Natural killer cell (primary cell): ENCODE measurements at regions not wholly inside any gene's neighbourhood (a gene's known extent, or its start where the extent isn't known, plus 50 kb on each side); places are given as distances from the start of the nearest gene placed in this dataset.

ENCODE experiments used
- ATAC-seq, 3 donors: fragments of 150-1000 bp in 2 of 3; fragments of 200-7000 bp in 1 of 3; cut with Tn5 transposase; 1 replicate in 1 of 3; 2 replicates in 2 of 3; pipeline ENCODE4 v1.10.0; 2021; ENCODE audit warnings: mild to moderate bottlenecking in 2 of 3, moderate library complexity in 2 of 3
- DNase-seq, 2 donors: peaks; one replicate each; pipeline versions ENCODE4 v3.0.0 to v3.0.0-alpha.2; 2013 to 2021; ENCODE audit warnings: mixed read lengths in 1 of 2
- H3K27ac ChIP-seq: one replicate; pipeline ENCODE4 v1.5.1; 2013; ENCODE audit warnings: mild to moderate bottlenecking, low read length
- H3K27me3 ChIP-seq: one replicate; pipeline ENCODE4 v1.6.1; 2013; ENCODE audit warnings: low read length; ENCODE audit not compliant: control insufficient read depth, insufficient read depth
- H3K36me3 ChIP-seq: one replicate; pipeline ENCODE4 v1.6.1; 2013; ENCODE audit warnings: low read length; ENCODE audit not compliant: control insufficient read depth, insufficient read depth
- H3K4me1 ChIP-seq: one replicate; pipeline ENCODE4 v1.6.1; 2013; ENCODE audit warnings: low read length; ENCODE audit not compliant: control insufficient read depth, insufficient read depth
- H3K4me3 ChIP-seq: one replicate; pipeline ENCODE4 v1.5.1; 2013; ENCODE audit warnings: low read length
- H3K9me3 ChIP-seq: one replicate; pipeline ENCODE4 v1.6.1; 2013; ENCODE audit warnings: low read length; ENCODE audit not compliant: control insufficient read depth, insufficient read depth
- H3K27ac Mint-ChIP-seq, 2 donors: one replicate each; pipeline ENCODE4 v1.8.0; 2022; ENCODE audit warnings: mild to moderate bottlenecking in 2 of 2, mixed read lengths in 2 of 2, moderate library complexity in 1 of 2
- H3K27me3 Mint-ChIP-seq, 2 donors: one replicate each; pipeline ENCODE4 v1.8.0; 2022; ENCODE audit warnings: low read depth in 2 of 2, mixed read lengths in 2 of 2
- H3K36me3 Mint-ChIP-seq: one replicate; pipeline ENCODE4 v1.8.0; 2022; ENCODE audit warnings: mixed read lengths
- H3K4me1 Mint-ChIP-seq, 2 donors: one replicate each; pipeline ENCODE4 v1.8.0; 2022; ENCODE audit warnings: mixed read lengths in 2 of 2
- H3K4me3 Mint-ChIP-seq: one replicate; pipeline ENCODE4 v1.8.0; 2022; ENCODE audit warnings: mild to moderate bottlenecking, moderate library complexity, mixed read lengths
- H3K9me3 Mint-ChIP-seq, 2 donors: one replicate each; pipeline ENCODE4 v1.8.0; 2022; ENCODE audit warnings: mixed read lengths in 2 of 2
- CTCF ChIP-seq: fragments of 200-600 bp; IDR thresholded peaks from one replicate; pipeline ENCODE4 v1.8.0; 2022; ENCODE audit warnings: antibody characterized with exemption
- WGBS: methylation state at CpG from one replicate; pipeline ENCODE4 v1.1.7; 2013; ENCODE audit warnings: missing lambda C conversion rate; ENCODE audit not compliant: insufficient coverage; 5-methylcytosine and 5-hydroxymethylcytosine counted together
- intact Hi-C: fragments of 100-400 bp; cut with micrococcal nuclease; formaldehyde crosslinking; loops from one replicate; pipeline ENCODE4 v1.14.2; 2022

- Mint-ChIP-seq H3K27me3 (peaks cover 0 to 16% of the 10 kb centered on the region in 2 donors), H3K27ac (no peak overlapping the region), H3K9me3 (no peaks in the 10 kb centered on the region), H3K4me1 (peaks cover 0 to 6% of the 10 kb centered on the region in 2 donors), H3K36me3 (no peaks in the 10 kb centered on the region), H3K4me3 (no peak overlapping the region)
- no peak for ATAC-seq
- no peaks in the 10 kb centered on the region for H3K4me1 ChIP-seq
- no peak overlapping the region for H3K27ac ChIP-seq
- no peak for DNase-seq
- no peak overlapping the region for H3K4me3 ChIP-seq
- H3K36me3 ChIP-seq = no peaks in the 10 kb centered on the region
- H3K9me3 ChIP-seq = no peaks in the 10 kb centered on the region
- no peak for TF ChIP-seq CTCF
- WGBS = 58% methylated on average over 17 of the region's 20 CpGs
- H3K27me3 ChIP-seq = no peaks in the 10 kb centered on the region
- intact Hi-C loops = no loop called here
Measured at GRCh38 chr20:60485012-60485760, 527.0 kb downstream of the CDH26 start.

GRCh38 chr20:60486315-60486714, 528.1 kb downstream of the CDH26 start:
- no peak for DNase-seq
- no peak overlapping the region for H3K4me3 ChIP-seq
- no peak for ATAC-seq
- Mint-ChIP-seq H3K4me1 (peaks cover 0 to 6% of the 10 kb centered on the region in 2 donors), H3K27ac (no peak overlapping the region), H3K9me3 (no peaks in the 10 kb centered on the region), H3K4me3 (no peak overlapping the region), H3K36me3 (no peaks in the 10 kb centered on the region), H3K27me3 (peaks cover 0 to 16% of the 10 kb centered on the region in 2 donors)
- H3K9me3 ChIP-seq = no peaks in the 10 kb centered on the region
- 90% methylated on average over 10 of the region's 10 CpGs for whole genome bisulfite sequencing
- H3K4me1 ChIP-seq = no peaks in the 10 kb centered on the region
- no peak overlapping the region for H3K27ac ChIP-seq
- no peaks in the 10 kb centered on the region for H3K27me3 ChIP-seq
- H3K36me3 ChIP-seq = no peaks in the 10 kb centered on the region
- TF ChIP-seq CTCF = no peak
- intact Hi-C loops = no loop called here

- ATAC-seq = no peak
- H3K27ac Mint-ChIP-seq = no peak overlapping the region
- no peak overlapping the region for H3K4me3 ChIP-seq
- no peaks in the 10 kb centered on the region for H3K27me3 ChIP-seq
- H3K36me3 Mint-ChIP-seq = no peaks in the 10 kb centered on the region
- DNase-seq = no peak
- intact Hi-C loops = no loop called here
- WGBS = 90% methylated on average over 8 of the region's 8 CpGs
- H3K27me3 Mint-ChIP-seq = peaks cover 0 to 16% of the 10 kb centered on the region in 2 donors
- no peak for TF ChIP-seq CTCF
- H3K9me3 Mint-ChIP-seq = no peaks in the 10 kb centered on the region
- no peak overlapping the region for H3K4me3 Mint-ChIP-seq
- H3K27ac ChIP-seq = no peak overlapping the region
- H3K4me1 Mint-ChIP-seq = peaks cover 0 to 6% of the 10 kb centered on the region in 2 donors
- H3K9me3 ChIP-seq = no peaks in the 10 kb centered on the region
- no peaks in the 10 kb centered on the region for H3K36me3 ChIP-seq
- no peaks in the 10 kb centered on the region for H3K4me1 ChIP-seq
Measured at GRCh38 chr20:60486937-60487336, 528.7 kb downstream of the CDH26 start.
